Lung (tissue), 11 donors: ENCODE measurements at regions not wholly inside any gene's neighbourhood (a gene's known extent, or its start where the extent isn't known, plus 50 kb on each side); places are given as distances from the start of the nearest gene placed in this dataset.

Experiments
- ATAC-seq: fragments of 200-7000 bp; cut with Tn5 transposase; one replicate; pipeline ENCODE4 v1.9.1; 2020; ENCODE audit warnings: moderate number of reproducible peaks; ENCODE audit not compliant: insufficient read depth, low FRiP score
- DNase-seq, 3 donors: peaks; one replicate each; pipeline ENCODE4 v3.0.0-alpha.2; 2013 to 2017
- H3K27ac ChIP-seq, 2 donors: one replicate each; pipeline ENCODE4 v1.5.1; 2013; ENCODE audit warnings: mild to moderate bottlenecking in 2 of 2, moderate library complexity in 2 of 2, control low read depth in 1 of 2, inconsistent platforms in 1 of 2, low read depth in 1 of 2, low read length in 1 of 2
- H3K27me3 ChIP-seq, 3 donors: one replicate each; pipeline ENCODE4 v1.5.1; 2013; ENCODE audit warnings: low read length in 2 of 3; ENCODE audit not compliant: control insufficient read depth in 3 of 3, insufficient read depth in 3 of 3
- H3K36me3 ChIP-seq, 4 donors: one replicate each; pipeline ENCODE4 v1.5.1; 2013; ENCODE audit warnings: low read length in 4 of 4, mild to moderate bottlenecking in 1 of 4, moderate library complexity in 1 of 4; ENCODE audit not compliant: control insufficient read depth in 4 of 4, insufficient read depth in 4 of 4
- H3K4me1 ChIP-seq, 5 donors: one replicate each; pipeline ENCODE4 v1.5.1; 2013; ENCODE audit warnings: low read length in 5 of 5, mild to moderate bottlenecking in 2 of 5, moderate library complexity in 1 of 5; ENCODE audit not compliant: control insufficient read depth in 5 of 5, insufficient read depth in 5 of 5
- H3K4me3 ChIP-seq: one replicate; pipeline ENCODE4 v1.5.1; 2013; ENCODE audit warnings: mild to moderate bottlenecking, control low read depth, moderate library complexity
- H3K9ac ChIP-seq, 2 donors: one replicate each; pipeline ENCODE4 v1.5.1; 2013; ENCODE audit warnings: low read length in 2 of 2, control low read depth in 1 of 2; ENCODE audit not compliant: insufficient read depth in 1 of 2
- H3K9me3 ChIP-seq, 4 donors: one replicate each; pipeline ENCODE4 v1.5.1; 2013; ENCODE audit warnings: low read length in 3 of 4, mild to moderate bottlenecking in 1 of 4, moderate library complexity in 1 of 4; ENCODE audit not compliant: control insufficient read depth in 4 of 4, insufficient read depth in 3 of 4
- WGBS, 2 donors: extraction: QIAGEN DNeasy Blood & Tissue Kit; methylation state at CpG; one replicate each; pipeline ENCODE4 v1.1.7; 2013; 5-methylcytosine and 5-hydroxymethylcytosine counted together
- TF ChIP-seq, protein P1 (sequence below): IDR thresholded peaks from 2 replicates; pipeline ENCODE4 v1.5.1; 2012; ENCODE audit warnings: mild to moderate bottlenecking; ENCODE audit errors: control extremely low read depth, extremely low read depth
- donor health status: control.
- donor health status: control.
- donor health status: Bipolar disorder and iron deficiency.
- donor health status: healthy.
- donor health status: DM: yes; HTN: yes; CAD: no.

DNA sequence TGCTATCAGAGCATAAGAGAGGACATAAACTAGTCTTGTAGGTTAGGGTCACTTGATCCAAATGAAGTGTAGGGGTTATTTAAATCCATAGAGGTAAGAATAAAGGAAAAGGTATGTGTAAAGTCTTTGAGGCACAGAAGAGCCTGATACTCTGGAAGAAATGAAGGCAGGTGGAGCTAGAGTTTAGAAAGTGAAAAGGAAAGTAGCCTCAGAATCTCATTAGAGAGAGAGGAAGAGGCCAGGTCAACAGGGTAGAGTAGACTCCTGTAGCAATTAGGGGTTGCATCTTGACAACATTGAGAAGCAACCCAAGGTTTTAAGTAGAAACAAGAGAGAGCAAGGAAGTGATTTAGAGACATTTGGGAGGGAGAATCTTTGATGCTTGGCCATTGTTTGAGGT, 235.2 kb upstream of the SOX9 start:
- no peak overlapping the region for H3K4me3 ChIP-seq
- H3K9me3 ChIP-seq: no peaks in the 10 kb centered on the region
- H3K9ac ChIP-seq: no peak overlapping the region
- no peak overlapping the region for H3K27ac ChIP-seq
- no peaks in the 10 kb centered on the region for H3K36me3 ChIP-seq
- H3K27me3 ChIP-seq: no peaks in the 10 kb centered on the region
- ATAC-seq: no peak
- TF ChIP-seq, protein P1, sequence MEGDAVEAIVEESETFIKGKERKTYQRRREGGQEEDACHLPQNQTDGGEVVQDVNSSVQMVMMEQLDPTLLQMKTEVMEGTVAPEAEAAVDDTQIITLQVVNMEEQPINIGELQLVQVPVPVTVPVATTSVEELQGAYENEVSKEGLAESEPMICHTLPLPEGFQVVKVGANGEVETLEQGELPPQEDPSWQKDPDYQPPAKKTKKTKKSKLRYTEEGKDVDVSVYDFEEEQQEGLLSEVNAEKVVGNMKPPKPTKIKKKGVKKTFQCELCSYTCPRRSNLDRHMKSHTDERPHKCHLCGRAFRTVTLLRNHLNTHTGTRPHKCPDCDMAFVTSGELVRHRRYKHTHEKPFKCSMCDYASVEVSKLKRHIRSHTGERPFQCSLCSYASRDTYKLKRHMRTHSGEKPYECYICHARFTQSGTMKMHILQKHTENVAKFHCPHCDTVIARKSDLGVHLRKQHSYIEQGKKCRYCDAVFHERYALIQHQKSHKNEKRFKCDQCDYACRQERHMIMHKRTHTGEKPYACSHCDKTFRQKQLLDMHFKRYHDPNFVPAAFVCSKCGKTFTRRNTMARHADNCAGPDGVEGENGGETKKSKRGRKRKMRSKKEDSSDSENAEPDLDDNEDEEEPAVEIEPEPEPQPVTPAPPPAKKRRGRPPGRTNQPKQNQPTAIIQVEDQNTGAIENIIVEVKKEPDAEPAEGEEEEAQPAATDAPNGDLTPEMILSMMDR: no peak
- H3K4me1 ChIP-seq: no peaks in the 10 kb centered on the region
- DNase-seq: no peak

DNA sequence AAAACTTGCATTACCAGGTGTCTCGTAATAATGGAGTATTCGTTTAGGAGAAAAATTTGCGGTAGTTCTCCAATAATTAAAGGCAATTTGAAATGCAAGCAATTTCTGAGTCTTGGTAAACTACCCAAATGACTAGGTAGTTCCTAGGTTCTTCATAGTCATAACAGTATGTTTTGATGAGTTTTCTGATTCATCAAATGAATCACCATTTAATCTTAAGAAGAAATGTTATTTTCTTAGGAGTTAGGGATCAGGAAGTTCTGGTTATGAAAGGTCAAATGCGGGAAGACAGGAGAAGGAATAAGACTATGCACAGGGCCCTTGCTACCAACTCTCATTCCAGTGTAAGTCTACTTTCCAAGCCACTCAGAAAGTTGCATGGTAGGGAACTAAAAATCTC, 221.5 kb upstream of the SOX9 start:
- no peaks in the 10 kb centered on the region for H3K4me1 ChIP-seq
- no peaks in the 10 kb centered on the region for H3K27me3 ChIP-seq
- no peaks in the 10 kb centered on the region for H3K36me3 ChIP-seq
- no peak overlapping the region for H3K27ac ChIP-seq
- WGBS, 2 donors: 93 to 95% methylated on average over 4 of the region's 4 CpGs
- TF ChIP-seq, protein P1: no peak
- H3K9ac ChIP-seq: no peak overlapping the region
- no peak overlapping the region for H3K4me3 ChIP-seq
- no peak for ATAC-seq
- DNase-seq: no peak
- H3K9me3 ChIP-seq: peaks cover 0 to 3% (median 0%) of the 10 kb centered on the region in 4 donors

DNA sequence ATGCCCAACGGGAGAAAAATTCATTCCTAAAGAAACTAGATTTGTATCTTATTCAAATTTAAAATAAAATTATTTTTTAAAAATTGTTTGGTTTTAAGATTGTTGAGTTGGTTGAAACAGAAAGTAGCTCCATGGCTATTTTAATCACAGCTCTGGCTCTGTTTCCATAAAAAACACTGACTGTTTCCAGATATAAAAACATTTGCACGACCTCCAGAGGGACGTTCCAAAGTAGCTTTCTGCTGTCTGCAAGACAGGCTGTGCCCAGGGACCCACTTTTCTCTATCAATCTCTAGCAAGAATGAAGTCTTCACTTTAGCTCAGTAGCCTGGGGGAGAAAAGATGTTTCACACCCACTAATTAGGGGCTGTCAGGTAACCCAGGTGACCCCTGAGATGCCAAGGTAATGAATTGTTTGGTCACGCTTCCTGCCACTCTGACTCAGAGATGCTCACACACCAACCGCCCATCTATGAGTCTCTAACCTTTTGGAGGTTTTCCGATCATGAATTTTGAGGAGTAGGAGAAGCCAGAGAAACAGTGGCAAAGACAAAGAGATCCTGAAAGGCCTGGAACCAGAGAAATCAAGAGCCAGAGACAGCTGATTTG, 220.1 kb upstream of the SOX9 start:
- H3K4me1 ChIP-seq: no peaks in the 10 kb centered on the region

More for the DNA sequence above, 220.1 kb upstream of the SOX9 start:
- H3K36me3 ChIP-seq: no peaks in the 10 kb centered on the region
- DNase-seq: peak in 1 of 3 donors; percentile 33
- H3K9ac ChIP-seq: no peak overlapping the region
- H3K4me3 ChIP-seq: no peak overlapping the region
- TF ChIP-seq, protein P1: no peak
- no peaks in the 10 kb centered on the region for H3K27me3 ChIP-seq
- no peaks in the 10 kb centered on the region for H3K9me3 ChIP-seq
- ATAC-seq: no peak
- H3K27ac ChIP-seq: no peak overlapping the region
- 77 to 82% methylated on average over 6 of the region's 6 CpGs for WGBS, 2 donors
